ENCODE measurements at regions not wholly inside any gene's neighbourhood (a gene's known extent, or its start where the extent isn't known, plus 50 kb on each side); places are given as distances from the start of the nearest gene placed in this dataset.
"Not testable (repeated sequence)": the region's sequence is repeated elsewhere in the genome, so short reads cannot be mapped to it uniquely, and the experiment has no call there.

DNA sequence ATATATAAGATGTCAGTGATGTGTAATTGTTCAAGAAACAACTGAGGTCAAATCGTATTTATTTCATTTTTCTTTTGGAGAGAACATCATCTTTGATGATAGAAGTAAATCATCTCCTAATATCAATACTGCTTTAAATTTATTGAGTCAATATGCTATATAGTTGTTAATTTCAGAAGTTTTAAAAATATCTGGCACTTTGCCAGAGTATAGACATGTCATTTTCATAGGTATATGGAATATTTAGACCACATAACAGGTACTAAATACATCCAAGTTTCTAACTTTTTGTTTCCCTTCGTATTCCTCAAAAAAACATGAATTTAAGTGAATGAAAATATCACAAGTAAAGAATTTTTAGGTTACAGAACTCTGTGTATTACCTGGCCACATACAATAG is 577.8 kb downstream of the ARL4A start:
- H3K27ac ChIP-seq = no peak overlapping the region
- H3K9me3 ChIP-seq = no peaks in the 10 kb centered on the region
- no peaks in the 10 kb centered on the region for H3K27me3 ChIP-seq
- no peaks in the 10 kb centered on the region for H3K4me1 ChIP-seq
- WGBS, 2 donors = 74 to 87% methylated on average over 2 of the region's 2 CpGs
- no peak for DNase-seq
- intact Hi-C loops (cut with DNase I) = no loop called here
- TF ChIP-seq EP300 (IDR thresholded peaks at IDR 0.05) = no peak
- TF ChIP-seq, protein P1, sequence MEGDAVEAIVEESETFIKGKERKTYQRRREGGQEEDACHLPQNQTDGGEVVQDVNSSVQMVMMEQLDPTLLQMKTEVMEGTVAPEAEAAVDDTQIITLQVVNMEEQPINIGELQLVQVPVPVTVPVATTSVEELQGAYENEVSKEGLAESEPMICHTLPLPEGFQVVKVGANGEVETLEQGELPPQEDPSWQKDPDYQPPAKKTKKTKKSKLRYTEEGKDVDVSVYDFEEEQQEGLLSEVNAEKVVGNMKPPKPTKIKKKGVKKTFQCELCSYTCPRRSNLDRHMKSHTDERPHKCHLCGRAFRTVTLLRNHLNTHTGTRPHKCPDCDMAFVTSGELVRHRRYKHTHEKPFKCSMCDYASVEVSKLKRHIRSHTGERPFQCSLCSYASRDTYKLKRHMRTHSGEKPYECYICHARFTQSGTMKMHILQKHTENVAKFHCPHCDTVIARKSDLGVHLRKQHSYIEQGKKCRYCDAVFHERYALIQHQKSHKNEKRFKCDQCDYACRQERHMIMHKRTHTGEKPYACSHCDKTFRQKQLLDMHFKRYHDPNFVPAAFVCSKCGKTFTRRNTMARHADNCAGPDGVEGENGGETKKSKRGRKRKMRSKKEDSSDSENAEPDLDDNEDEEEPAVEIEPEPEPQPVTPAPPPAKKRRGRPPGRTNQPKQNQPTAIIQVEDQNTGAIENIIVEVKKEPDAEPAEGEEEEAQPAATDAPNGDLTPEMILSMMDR (IDR thresholded peaks at IDR 0.05) = no peak
- no peak for TF ChIP-seq POLR2AphosphoS5 (IDR thresholded peaks at IDR 0.05)
- no peak for TF ChIP-seq POLR2A (IDR thresholded peaks at IDR 0.05)
- H3K4me3 ChIP-seq = no peak overlapping the region
- no peaks in the 10 kb centered on the region for H3K36me3 ChIP-seq

DNA sequence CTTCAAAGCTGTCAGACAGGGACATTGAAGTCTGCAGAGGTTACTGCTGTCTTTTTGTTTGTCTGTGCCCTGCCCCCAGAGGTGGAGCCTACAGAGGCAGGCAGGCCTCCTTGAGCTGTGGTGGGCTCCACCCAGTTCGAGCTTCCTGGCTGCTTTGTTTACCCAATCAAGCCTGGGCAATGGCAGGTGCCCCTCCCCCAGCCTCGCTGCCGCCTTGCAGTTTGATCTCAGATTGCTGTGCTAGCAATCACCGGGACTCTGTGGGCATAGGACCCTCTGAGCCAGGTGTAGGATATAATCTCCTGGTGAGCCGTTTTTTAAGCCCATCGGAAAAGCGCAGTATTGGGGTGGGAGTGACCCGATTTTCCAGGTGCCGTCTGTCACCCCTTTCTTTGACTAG is 586.8 kb downstream of the ARL4A start:
- H3K9me3 ChIP-seq; H3K4me3 ChIP-seq; H3K27me3 ChIP-seq; DNase-seq; H3K4me1 ChIP-seq; intact Hi-C loops (cut with DNase I); H3K27ac ChIP-seq; H3K36me3 ChIP-seq: not testable (repeated sequence)
- WGBS, 2 donors = 78 to 88% methylated on average over 9 of the region's 9 CpGs

DNA sequence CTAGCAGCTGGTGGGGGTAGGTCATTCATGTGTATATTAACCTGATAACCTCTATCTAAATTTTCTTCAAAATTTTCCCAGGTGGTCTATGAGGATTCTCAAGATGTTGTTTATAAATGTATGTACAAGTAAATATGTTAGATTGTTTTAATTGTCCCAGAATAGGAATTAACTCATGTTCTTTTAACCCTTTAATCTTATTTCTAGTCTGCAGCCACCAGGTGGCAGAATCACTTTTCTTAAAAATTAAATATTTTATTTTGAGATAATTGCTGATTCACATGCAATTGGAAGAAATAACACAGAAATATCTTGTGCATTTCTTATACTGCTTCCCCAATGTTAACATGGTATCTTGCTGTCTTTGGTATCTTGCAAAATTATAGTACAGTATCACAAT is 589.5 kb downstream of the ARL4A start:
- no peaks in the 10 kb centered on the region for H3K4me1 ChIP-seq
- H3K27me3 ChIP-seq = no peaks in the 10 kb centered on the region
- intact Hi-C loops (cut with DNase I) = loop anchor here (5.0 kb wide), 1 partner anchor 1180 kb away; no protein-coding TSS in a partner anchor
- no peaks in the 10 kb centered on the region for H3K36me3 ChIP-seq
- no peaks in the 10 kb centered on the region for H3K9me3 ChIP-seq
- DNase-seq = no peak
- H3K4me3 ChIP-seq = no peak overlapping the region
- TF ChIP-seq EP300 (IDR thresholded peaks at IDR 0.05) (no peak), POLR2AphosphoS5 (IDR thresholded peaks at IDR 0.05) (no peak), POLR2A (IDR thresholded peaks at IDR 0.05) (no peak)
- TF ChIP-seq, protein P1 (IDR thresholded peaks at IDR 0.05) = no peak
- H3K27ac ChIP-seq = no peak overlapping the region

DNA sequence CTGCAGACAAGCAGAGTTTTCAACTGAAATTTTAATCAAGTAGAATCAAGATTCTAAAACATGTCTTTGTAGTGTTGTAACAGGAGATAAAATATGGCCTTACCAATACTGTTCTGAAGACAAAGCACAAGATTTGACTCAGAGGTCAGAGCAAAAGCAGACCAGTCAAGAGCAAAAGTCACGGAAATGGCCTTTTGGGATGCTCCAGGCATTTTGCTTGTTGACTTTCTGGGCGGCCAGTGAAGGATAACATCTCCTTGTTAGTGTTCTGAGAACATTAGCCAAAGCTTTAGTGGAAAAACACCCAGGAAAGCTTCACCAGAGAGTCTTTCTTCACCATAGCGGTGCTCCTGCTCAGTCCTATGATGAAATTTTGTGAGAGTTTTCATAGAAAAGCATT is 590.6 kb downstream of the ARL4A start:
- no peak for TF ChIP-seq POLR2AphosphoS5 (IDR thresholded peaks at IDR 0.05)
- no peak for TF ChIP-seq EP300 (IDR thresholded peaks at IDR 0.05)
- no peak for TF ChIP-seq POLR2A (IDR thresholded peaks at IDR 0.05)
- TF ChIP-seq, protein P1 (IDR thresholded peaks at IDR 0.05) = no peak
- 45 to 55% methylated on average over 3 of the region's 3 CpGs for WGBS, 2 donors
- no peak for DNase-seq

DNA sequence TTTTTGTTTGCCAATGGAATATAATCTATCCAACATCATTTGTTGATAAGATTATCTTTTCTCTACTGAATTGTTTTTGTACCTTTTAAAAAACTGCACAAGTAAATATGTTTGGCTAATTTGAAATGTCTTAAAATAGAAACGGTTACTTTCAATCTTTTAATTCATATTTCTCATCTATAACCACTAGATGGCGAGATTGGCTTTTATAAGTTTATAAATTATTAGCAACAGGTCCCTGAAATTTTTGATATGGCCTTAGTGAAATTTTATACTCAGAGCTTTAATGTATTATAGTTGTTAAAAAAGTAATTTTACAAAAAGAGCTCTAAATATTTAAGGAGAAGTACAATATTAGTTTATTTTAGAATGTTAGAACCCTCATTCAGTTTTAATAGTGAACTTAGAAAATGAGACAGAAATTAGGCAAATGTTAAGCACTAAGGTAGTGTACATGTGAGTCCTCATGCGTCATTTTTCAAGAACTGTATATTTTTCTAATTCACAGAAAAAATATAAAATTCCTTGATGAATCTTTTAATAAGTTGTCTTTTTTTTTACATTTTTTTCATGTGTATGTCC is 592.5 kb downstream of the ARL4A start:
- H3K27ac ChIP-seq = no peak overlapping the region
- TF ChIP-seq POLR2AphosphoS5 (IDR thresholded peaks at IDR 0.05) = no peak
- TF ChIP-seq, protein P1 (IDR thresholded peaks at IDR 0.05) = peak in 2 of 4 experiments; percentile 16 to 45
- no peak for DNase-seq
- H3K27me3 ChIP-seq = no peaks in the 10 kb centered on the region
- WGBS, 2 donors = 28 to 33% methylated on average over 3 of the region's 3 CpGs
- H3K4me3 ChIP-seq = no peak overlapping the region
- no peaks in the 10 kb centered on the region for H3K36me3 ChIP-seq
- no peaks in the 10 kb centered on the region for H3K4me1 ChIP-seq
- intact Hi-C loops (cut with DNase I) = loop anchor here (2.0 to 5.0 kb wide), 2 partner anchors 1177 to 1411 kb away; no protein-coding TSS in a partner anchor
- no peaks in the 10 kb centered on the region for H3K9me3 ChIP-seq

More for the DNA sequence above, 590.6 kb downstream of the ARL4A start:
- H3K27ac ChIP-seq = no peak overlapping the region
- H3K4me3 ChIP-seq = no peak overlapping the region
- H3K4me1 ChIP-seq = no peaks in the 10 kb centered on the region
- H3K9me3 ChIP-seq = no peaks in the 10 kb centered on the region
- intact Hi-C loops (cut with DNase I) = loop anchor here (5.0 kb wide), 1 partner anchor 1179 kb away; no protein-coding TSS in a partner anchor
- H3K36me3 ChIP-seq = no peaks in the 10 kb centered on the region
- no peaks in the 10 kb centered on the region for H3K27me3 ChIP-seq

Measured in sigmoid colon (tissue), 6 donors.